ENCODE measurements at regions not wholly inside any gene's neighbourhood (a gene's known extent, or its start where the extent isn't known, plus 50 kb on each side); places are given as distances from the start of the nearest gene placed in this dataset.

- TF ChIP-seq POLR2A (IDR thresholded peaks at IDR 0.05), result no peak
- no peak for TF ChIP-seq CTCF (IDR thresholded peaks at IDR 0.05)
These were observed 299.3 kb downstream of the DLEU7 start for GRCh38 chr13:50544211-50544610.

All from body of pancreas (tissue), 4 donors.